OCI-LY1 (cell line): ENCODE measurements at regions not wholly inside any gene's neighbourhood (a gene's known extent, or its start where the extent isn't known, plus 50 kb on each side); places are given as distances from the start of the nearest gene placed in this dataset.

Experiments used
- H2AFZ ChIP-seq: fragments of 200-600 bp; sonication (generic), shearing (Covaris generic); 2 replicates; pipeline ENCODE4 v1.6.0; 2014; ENCODE audit warnings: antibody characterized with exemption, mild to moderate bottlenecking, low read length
- H3F3A ChIP-seq: fragments of 200-600 bp; sonication (generic), shearing (Covaris generic); 2 replicates; pipeline ENCODE4 v1.6.0; 2014; ENCODE audit warnings: mild to moderate bottlenecking, antibody characterized with exemption, low read length, moderate library complexity; ENCODE audit not compliant: insufficient read depth
- H3K27ac ChIP-seq: fragments of 200-600 bp; sonication (generic); 2 replicates; pipeline ENCODE4 v1.5.1; 2014; ENCODE audit warnings: low read length, mixed run types, mild to moderate bottlenecking, low read depth; ENCODE audit not compliant: poor library complexity, severe bottlenecking
- H3K27me3 ChIP-seq: fragments of 200-600 bp; sonication (generic); 2 replicates; pipeline ENCODE4 v1.6.0; 2014; ENCODE audit warnings: antibody characterized with exemption, mild to moderate bottlenecking, low read length, moderate library complexity; ENCODE audit not compliant: insufficient read depth
- H3K36me3 ChIP-seq: fragments of 200-600 bp; sonication (generic); 2 replicates; pipeline ENCODE4 v1.6.1; 2014; ENCODE audit warnings: mild to moderate bottlenecking, antibody characterized with exemption, low read length, moderate library complexity, mixed read lengths; ENCODE audit not compliant: insufficient read depth
- H3K4me1 ChIP-seq: fragments of 200-600 bp; sonication (generic); 2 replicates; pipeline ENCODE4 v1.5.1; 2014; ENCODE audit warnings: mild to moderate bottlenecking, low read length, moderate library complexity; ENCODE audit not compliant: insufficient read depth, severe bottlenecking
- H3K4me2 ChIP-seq: fragments of 200-600 bp; sonication (generic), shearing (Covaris generic); 2 replicates; pipeline ENCODE4 v1.6.1; 2014; ENCODE audit warnings: low read length
- H3K4me3 ChIP-seq: fragments of 200-600 bp; sonication (generic); 2 replicates; pipeline ENCODE4 v1.5.1; 2014; ENCODE audit warnings: low read length, low read depth, mild to moderate bottlenecking, mixed read lengths; ENCODE audit not compliant: poor library complexity, severe bottlenecking
- H3K79me2 ChIP-seq: fragments of 200-600 bp; shearing (Covaris generic); 2 replicates; pipeline ENCODE4 v1.6.1; 2016; ENCODE audit warnings: mixed run types, low read length, mixed read lengths; ENCODE audit not compliant: insufficient read depth
- H3K9ac ChIP-seq: fragments of 200-600 bp; sonication (generic), shearing (Covaris generic); 2 replicates; pipeline ENCODE4 v1.6.1; 2014; ENCODE audit warnings: mild to moderate bottlenecking, low read length, mixed read lengths
- H3K9me2 ChIP-seq: fragments of 200-600 bp; sonication (generic), shearing (Covaris generic); 2 replicates; pipeline ENCODE4 v1.6.1; 2014; ENCODE audit warnings: low read depth, mild to moderate bottlenecking, low read length, mixed read lengths
- H3K9me3 ChIP-seq: fragments of 200-600 bp; shearing (Covaris generic); 2 replicates; pipeline ENCODE4 v1.6.1; 2014; ENCODE audit warnings: low read length, mixed read lengths
- H4K20me1 ChIP-seq: fragments of 200-600 bp; sonication (generic), shearing (Covaris generic); 2 replicates; pipeline ENCODE4 v1.6.0; 2016; ENCODE audit warnings: mild to moderate bottlenecking, low read length; ENCODE audit not compliant: insufficient read depth
- EZH2 ChIP-seq: fragments of 200-600 bp; sonication (generic), shearing (Covaris generic); IDR thresholded peaks from 2 replicates; pipeline ENCODE4 v1.8.0; 2017; ENCODE audit warnings: borderline replicate concordance, mixed run types, mild to moderate bottlenecking, antibody characterized with exemption, low read length, moderate library complexity, mixed read lengths
- TF ChIP-seq, protein P1 (sequence below): fragments of 200-600 bp; sonication (generic), shearing (Covaris generic); IDR thresholded peaks from 2 replicates; pipeline ENCODE4 v1.5.1; 2017; ENCODE audit warnings: mild to moderate bottlenecking, antibody characterized with exemption, low read length, moderate library complexity, mixed read lengths

DNA sequence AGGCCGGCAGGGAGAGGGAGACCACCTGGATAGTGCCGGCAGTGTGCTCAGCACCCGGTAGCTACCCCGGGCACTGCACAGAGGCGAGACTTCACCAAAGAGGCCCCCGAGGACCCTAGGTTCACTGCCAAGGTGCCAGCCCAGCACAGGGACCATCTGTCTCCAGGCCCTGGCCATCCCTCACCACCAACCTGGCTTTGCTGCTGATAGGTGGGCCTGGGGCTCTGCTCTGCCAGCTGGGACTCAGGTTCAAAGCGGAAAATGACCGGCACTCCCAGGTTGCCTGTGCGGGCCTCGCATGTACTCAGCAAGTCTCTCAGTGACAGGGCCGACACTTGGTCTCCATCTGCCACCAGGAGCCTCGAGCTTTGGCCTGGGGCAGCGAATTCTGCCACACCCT, 812.2 kb downstream of the BRD1 start:
- Histone ChIP-seq H3K27ac (no peak overlapping the region), H3K4me2 (no peak overlapping the region), H3K4me3 (no peak overlapping the region), H2AFZ (no peak overlapping the region), H3K36me3 (no peaks in the 10 kb centered on the region), H3K9me3 (no peaks in the 10 kb centered on the region), H3K9me2 (no peaks in the 10 kb centered on the region), H3K9ac (no peak overlapping the region), H4K20me1 (no peaks in the 10 kb centered on the region), H3F3A (no peaks in the 10 kb centered on the region), H3K4me1 (no peaks in the 10 kb centered on the region), H3K79me2 (no peaks in the 10 kb centered on the region), H3K27me3 (peaks cover 10% of the 10 kb centered on the region)
- TF ChIP-seq, protein P1, sequence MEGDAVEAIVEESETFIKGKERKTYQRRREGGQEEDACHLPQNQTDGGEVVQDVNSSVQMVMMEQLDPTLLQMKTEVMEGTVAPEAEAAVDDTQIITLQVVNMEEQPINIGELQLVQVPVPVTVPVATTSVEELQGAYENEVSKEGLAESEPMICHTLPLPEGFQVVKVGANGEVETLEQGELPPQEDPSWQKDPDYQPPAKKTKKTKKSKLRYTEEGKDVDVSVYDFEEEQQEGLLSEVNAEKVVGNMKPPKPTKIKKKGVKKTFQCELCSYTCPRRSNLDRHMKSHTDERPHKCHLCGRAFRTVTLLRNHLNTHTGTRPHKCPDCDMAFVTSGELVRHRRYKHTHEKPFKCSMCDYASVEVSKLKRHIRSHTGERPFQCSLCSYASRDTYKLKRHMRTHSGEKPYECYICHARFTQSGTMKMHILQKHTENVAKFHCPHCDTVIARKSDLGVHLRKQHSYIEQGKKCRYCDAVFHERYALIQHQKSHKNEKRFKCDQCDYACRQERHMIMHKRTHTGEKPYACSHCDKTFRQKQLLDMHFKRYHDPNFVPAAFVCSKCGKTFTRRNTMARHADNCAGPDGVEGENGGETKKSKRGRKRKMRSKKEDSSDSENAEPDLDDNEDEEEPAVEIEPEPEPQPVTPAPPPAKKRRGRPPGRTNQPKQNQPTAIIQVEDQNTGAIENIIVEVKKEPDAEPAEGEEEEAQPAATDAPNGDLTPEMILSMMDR = no peak
- TF ChIP-seq EZH2 = no peak

DNA sequence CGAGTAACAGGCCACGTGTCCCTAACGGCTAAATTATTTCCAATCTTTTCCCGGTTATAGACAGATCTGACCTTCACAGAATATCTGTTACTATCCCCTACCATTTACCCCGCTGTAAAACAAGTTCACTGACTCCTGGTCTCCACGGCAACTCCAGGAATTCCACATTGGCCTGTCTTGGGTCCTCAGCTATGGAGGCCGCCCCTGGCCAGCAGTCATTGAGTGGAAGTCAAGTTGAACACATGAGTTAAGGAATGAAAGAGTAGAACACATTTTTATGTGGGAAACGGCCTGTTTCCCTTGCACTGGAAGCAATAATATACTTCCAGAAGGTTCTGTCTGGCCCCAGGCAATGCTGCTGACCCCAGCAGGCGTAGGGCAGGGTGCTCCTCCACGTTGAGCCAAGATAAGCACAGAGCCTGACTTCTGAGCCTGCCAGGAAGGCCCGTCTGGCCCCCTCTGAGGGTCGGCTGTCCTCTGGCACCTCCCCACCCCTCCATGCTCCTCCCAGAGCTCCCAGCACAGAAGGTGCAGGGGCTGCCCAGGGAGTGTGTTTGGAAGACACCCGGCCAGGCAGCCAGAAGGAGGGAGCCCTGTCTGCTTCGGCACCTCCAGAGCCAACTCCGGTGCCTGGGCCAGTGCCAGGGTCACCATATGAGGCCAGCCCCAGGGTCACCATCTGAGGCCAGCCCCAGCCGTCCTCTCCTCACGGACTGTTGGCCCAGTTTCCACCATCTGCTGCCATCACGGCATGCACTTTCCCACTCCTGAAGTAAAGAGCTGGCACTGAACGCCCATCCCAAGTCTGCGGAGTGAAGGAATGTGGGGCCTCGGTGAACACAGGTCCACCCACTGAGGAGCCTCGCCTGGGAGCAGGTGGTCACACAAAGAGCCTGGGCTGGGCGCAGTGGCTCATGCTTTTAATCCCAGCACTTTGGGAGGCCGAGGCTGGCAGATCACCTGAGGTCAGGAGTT, 813.2 kb downstream of the BRD1 start:
- H3K9me2 ChIP-seq = no peaks in the 10 kb centered on the region
- H3K27ac ChIP-seq = no peak overlapping the region
- no peaks in the 10 kb centered on the region for H3K9me3 ChIP-seq
- H3K4me3 ChIP-seq = no peak overlapping the region
- no peak overlapping the region for H3K9ac ChIP-seq
- no peaks in the 10 kb centered on the region for H3K4me1 ChIP-seq
- no peaks in the 10 kb centered on the region for H3K79me2 ChIP-seq
- no peak overlapping the region for H2AFZ ChIP-seq
- H3K36me3 ChIP-seq = no peaks in the 10 kb centered on the region
- no peak overlapping the region for H3K4me2 ChIP-seq
- no peak for TF ChIP-seq EZH2
- TF ChIP-seq, protein P1 = no peak
- peaks cover 10% of the 10 kb centered on the region; the same call in 1 of the 2 replicates for H3K27me3 ChIP-seq
- no peaks in the 10 kb centered on the region for H3F3A ChIP-seq
- H4K20me1 ChIP-seq = no peaks in the 10 kb centered on the region

DNA sequence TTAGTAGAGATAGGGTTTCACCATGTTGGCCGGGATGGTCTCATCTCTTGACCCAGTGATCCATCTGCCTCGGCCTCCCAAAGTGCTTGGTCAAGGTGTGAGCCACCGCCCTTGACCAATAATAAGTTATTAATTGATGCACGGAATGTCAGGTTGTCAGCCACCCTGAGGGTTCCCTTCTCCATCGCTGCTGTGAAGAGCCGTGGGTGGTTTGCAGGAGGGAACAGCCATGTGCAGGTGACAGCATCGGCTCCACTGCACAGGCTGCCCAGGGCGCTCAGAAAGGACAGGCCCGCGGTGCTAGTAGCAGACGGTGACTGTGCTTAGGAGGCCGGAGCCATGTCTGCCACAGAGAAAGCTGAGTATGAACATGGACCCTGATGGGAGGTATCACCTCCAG, 814.0 kb downstream of the BRD1 start:
- no peak for TF ChIP-seq EZH2
- TF ChIP-seq, protein P1 = no peak
- no peak overlapping the region for H3K27ac ChIP-seq
- no peaks in the 10 kb centered on the region for H3K9me2 ChIP-seq
- H3K4me2 ChIP-seq = no peak overlapping the region
- no peaks in the 10 kb centered on the region for H3K4me1 ChIP-seq
- no peak overlapping the region for H3K9ac ChIP-seq
- H3K36me3 ChIP-seq = no peaks in the 10 kb centered on the region
- H3K27me3 ChIP-seq = peaks cover 7% of the 10 kb centered on the region; the same call in 1 of the 2 replicates
- no peak overlapping the region for H3K4me3 ChIP-seq
- no peaks in the 10 kb centered on the region for H3F3A ChIP-seq
- H2AFZ ChIP-seq = no peak overlapping the region
- H3K79me2 ChIP-seq = no peaks in the 10 kb centered on the region
- no peaks in the 10 kb centered on the region for H3K9me3 ChIP-seq
- H4K20me1 ChIP-seq = no peaks in the 10 kb centered on the region
